ENCODE measurements at regions not wholly inside any gene's neighbourhood (a gene's known extent, or its start where the extent isn't known, plus 50 kb on each side); places are given as distances from the start of the nearest gene placed in this dataset.

GRCh38 chr15:70289191-70289955, 191.7 kb upstream of the TLE3 start:
- TF ChIP-seq, protein P1, sequence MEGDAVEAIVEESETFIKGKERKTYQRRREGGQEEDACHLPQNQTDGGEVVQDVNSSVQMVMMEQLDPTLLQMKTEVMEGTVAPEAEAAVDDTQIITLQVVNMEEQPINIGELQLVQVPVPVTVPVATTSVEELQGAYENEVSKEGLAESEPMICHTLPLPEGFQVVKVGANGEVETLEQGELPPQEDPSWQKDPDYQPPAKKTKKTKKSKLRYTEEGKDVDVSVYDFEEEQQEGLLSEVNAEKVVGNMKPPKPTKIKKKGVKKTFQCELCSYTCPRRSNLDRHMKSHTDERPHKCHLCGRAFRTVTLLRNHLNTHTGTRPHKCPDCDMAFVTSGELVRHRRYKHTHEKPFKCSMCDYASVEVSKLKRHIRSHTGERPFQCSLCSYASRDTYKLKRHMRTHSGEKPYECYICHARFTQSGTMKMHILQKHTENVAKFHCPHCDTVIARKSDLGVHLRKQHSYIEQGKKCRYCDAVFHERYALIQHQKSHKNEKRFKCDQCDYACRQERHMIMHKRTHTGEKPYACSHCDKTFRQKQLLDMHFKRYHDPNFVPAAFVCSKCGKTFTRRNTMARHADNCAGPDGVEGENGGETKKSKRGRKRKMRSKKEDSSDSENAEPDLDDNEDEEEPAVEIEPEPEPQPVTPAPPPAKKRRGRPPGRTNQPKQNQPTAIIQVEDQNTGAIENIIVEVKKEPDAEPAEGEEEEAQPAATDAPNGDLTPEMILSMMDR (IDR thresholded peaks at IDR 0.05): no peak
- TF ChIP-seq POLR2A (IDR thresholded peaks at IDR 0.05): no peak
